Thyroid gland (tissue), 4 donors: ENCODE measurements at regions not wholly inside any gene's neighbourhood (a gene's known extent, or its start where the extent isn't known, plus 50 kb on each side); places are given as distances from the start of the nearest gene placed in this dataset.

Experiments used
- CTCF ChIP-seq, 6 experiments: fragments of 200-600 bp in 3 of 6; fragments of 450-650 bp in 3 of 6; sonication (generic) in 3 of 6; IDR thresholded peaks; one replicate each; pipeline ENCODE4 v1.5.1; 2016 to 2019; ENCODE audit warnings: antibody characterized with exemption in 6 of 6, mild to moderate bottlenecking in 2 of 6, inconsistent platforms in 1 of 6, moderate library complexity in 1 of 6
- POLR2A ChIP-seq, 2 donors: fragments of 450-650 bp; IDR thresholded peaks; one replicate each; pipeline ENCODE4 v1.6.1; 2017; ENCODE audit warnings: antibody characterized with exemption in 2 of 2, mild to moderate bottlenecking in 2 of 2, moderate library complexity in 1 of 2

DNA sequence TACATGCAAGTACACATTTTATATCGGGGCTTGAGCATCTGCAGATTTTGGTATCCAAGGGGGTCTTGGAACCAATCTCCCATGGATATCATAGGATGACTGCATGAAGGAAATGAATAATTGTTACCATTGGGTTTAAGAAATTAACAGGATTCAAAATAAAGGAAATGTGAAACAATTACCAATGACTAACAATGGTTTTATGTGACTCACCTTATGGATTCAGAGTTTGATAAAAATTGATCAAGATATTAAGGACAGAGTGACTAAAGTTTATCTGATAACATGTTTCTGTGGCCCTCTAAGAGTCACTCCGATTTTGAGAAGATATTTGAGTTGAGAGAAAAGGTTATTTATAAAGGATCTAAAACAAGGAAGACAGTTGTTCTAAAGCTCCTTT, 93.0 kb upstream of the ODAD2 start:
- no peak for TF ChIP-seq CTCF (IDR thresholded peaks at IDR 0.05)
- no peak for TF ChIP-seq POLR2A (IDR thresholded peaks at IDR 0.05)
